SU-DHL-6 (cell line): ENCODE measurements at regions not wholly inside any gene's neighbourhood (a gene's known extent, or its start where the extent isn't known, plus 50 kb on each side); places are given as distances from the start of the nearest gene placed in this dataset.

Experiments
- CTCF ChIP-seq: fragments of 200-600 bp; sonication (generic); IDR thresholded peaks from one replicate; pipeline ENCODE4 v1.5.1; 2017; ENCODE audit warnings: antibody characterized with exemption, mild to moderate bottlenecking, low read length, moderate library complexity; ENCODE audit not compliant: insufficient read depth, poor library complexity, severe bottlenecking
- EZH2phosphoT487 ChIP-seq: fragments of 200-600 bp; sonication (generic), shearing (Covaris generic); conservative IDR thresholded peaks from 2 replicates; pipeline ENCODE4 v1.6.1; 2018; ENCODE audit warnings: mild to moderate bottlenecking, antibody characterized with exemption, low read length, moderate library complexity, mixed read lengths

GRCh38 chr10:131840788-131841118 is 60.1 kb upstream of the PPP2R2D start:
- TF ChIP-seq EZH2phosphoT487 (no peak), CTCF (no peak)
